GM13976 (cell line): ENCODE measurements at regions not wholly inside any gene's neighbourhood (a gene's known extent, or its start where the extent isn't known, plus 50 kb on each side); places are given as distances from the start of the nearest gene placed in this dataset.

Experiments used
- DNase-seq: peaks from one replicate; pipeline ENCODE4 v3.0.0; 2012; ENCODE audit warnings: low spot score
- CTCF ChIP-seq: IDR thresholded peaks from 2 replicates; pipeline ENCODE4 v1.5.1; 2012; ENCODE audit warnings: borderline replicate concordance, mild to moderate bottlenecking; ENCODE audit not compliant: insufficient read depth; ENCODE audit errors: extremely low read depth, missing control alignments, control extremely low read depth
- in situ Hi-C: fragments of 300-500 bp; cut with MboI; formaldehyde crosslinking; loops from one replicate; pipeline ENCODE4 v1.12.0; 2022; ENCODE audit warnings: low sequenced_read_pairs, mixed read lengths, inconsistent platforms; ENCODE audit not compliant: unreplicated experiment

DNA sequence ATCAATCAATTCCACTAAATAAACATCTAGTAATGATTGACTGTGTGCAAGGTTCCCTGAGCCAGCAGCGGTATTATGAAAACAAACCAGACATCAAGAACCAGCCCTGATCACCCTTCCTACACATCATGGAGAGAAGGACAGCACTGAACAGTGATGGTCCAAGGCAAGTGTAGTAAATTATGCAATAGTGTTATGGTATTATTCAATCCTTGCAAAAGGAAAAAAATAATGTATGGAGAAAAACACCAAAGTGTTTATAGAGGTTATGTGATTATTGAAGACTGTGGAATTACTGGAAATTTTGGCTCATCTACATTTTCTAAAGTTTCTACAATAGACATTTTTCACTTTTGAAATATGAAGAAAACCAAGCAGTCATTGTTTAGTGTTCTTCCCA, 105.3 kb downstream of the RCN1 start:
- DNase-seq = no peak
- in situ Hi-C loops = no loop called here
- TF ChIP-seq CTCF = no peak

GRCh38 chr11:32198053-32198452, 107.2 kb downstream of the RCN1 start:
- DNase-seq = no peak
- in situ Hi-C loops = no loop called here
- TF ChIP-seq CTCF = no peak

DNA sequence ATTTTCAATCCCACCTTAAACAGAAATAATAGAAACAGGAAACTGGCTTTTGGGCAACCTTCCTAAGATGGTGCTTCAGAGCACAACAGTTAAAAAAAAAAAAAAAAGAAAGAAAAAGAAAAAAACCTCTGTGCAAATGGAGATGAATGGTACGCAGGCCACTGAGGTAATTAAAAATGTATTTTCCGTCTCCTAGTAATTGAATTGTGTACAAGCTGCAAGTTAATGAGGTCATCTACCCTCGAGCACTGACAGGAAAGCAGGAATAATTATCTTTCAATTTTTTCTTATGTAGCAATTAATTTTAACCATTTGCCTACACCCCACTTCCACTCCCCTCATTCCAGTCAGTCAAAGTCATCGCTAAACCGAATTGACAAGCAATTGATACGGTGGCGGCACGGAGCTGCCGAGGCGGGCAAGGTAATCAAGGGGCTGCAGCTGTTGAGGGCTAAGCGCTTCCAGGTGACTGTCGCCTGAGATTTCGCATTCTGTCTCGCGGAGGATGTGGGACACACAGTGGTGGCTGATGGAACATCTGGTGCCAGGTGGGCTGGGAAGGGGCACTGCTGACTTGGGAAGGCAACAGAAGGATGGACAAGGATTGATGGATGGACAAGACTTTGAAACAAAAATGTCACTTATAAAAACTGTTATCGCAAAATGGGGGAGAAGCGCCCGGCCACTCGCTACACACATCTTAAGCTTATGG, 109.4 kb downstream of the RCN1 start:
- in situ Hi-C loops = no loop called here
- no peak for DNase-seq
- TF ChIP-seq CTCF = no peak

DNA sequence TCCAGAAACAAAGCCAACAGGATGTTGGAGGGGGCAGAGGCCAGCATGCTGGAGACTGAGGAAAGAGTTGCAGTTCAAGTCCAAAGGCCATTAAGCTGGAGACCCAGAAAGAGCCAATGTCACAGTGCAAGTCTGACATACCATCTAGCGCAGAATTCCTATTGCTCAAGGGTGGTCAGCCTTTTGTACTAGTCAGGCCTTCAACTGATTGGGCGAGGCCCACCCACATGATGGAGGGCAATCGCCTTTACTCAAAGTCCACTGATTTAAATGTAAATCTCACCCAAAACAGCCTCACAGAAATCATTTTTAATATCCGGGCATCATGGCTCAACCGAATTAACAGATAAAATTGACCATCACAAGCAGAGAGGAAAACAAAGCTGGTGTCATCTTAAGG, 113.9 kb downstream of the RCN1 start:
- in situ Hi-C loops = no loop called here
- no peak for DNase-seq
- no peak for TF ChIP-seq CTCF

DNA sequence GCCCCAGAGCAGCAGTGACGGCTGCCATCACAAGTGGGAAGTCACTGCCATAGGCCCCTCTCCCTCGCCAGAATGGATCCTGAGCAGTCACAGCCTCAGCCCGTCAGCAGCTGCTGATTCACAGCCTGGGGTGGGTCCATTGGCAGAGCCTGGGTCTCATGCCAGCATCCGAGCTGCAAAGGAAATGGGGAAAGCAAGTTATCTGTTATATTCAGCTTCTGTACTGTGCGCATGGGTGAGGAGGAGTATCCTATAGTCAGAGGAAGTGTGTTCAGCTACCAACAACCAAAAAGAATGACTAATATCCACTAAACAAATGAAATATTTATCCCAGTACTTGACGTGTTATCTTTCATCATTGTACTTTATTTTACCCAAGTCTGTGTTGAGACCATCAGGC, 119.7 kb downstream of the RCN1 start:
- DNase-seq = no peak
- no peak for TF ChIP-seq CTCF
- in situ Hi-C loops = no loop called here

GRCh38 chr11:32213223-32213622, 122.3 kb downstream of the RCN1 start:
- in situ Hi-C loops = no loop called here
- no peak for DNase-seq
- no peak for TF ChIP-seq CTCF
